ENCODE measurements at regions not wholly inside any gene's neighbourhood (a gene's known extent, or its start where the extent isn't known, plus 50 kb on each side); places are given as distances from the start of the nearest gene placed in this dataset.
"Not testable (repeated sequence)": the region's sequence is repeated elsewhere in the genome, so short reads cannot be mapped to it uniquely, and the experiment has no call there.

DNA sequence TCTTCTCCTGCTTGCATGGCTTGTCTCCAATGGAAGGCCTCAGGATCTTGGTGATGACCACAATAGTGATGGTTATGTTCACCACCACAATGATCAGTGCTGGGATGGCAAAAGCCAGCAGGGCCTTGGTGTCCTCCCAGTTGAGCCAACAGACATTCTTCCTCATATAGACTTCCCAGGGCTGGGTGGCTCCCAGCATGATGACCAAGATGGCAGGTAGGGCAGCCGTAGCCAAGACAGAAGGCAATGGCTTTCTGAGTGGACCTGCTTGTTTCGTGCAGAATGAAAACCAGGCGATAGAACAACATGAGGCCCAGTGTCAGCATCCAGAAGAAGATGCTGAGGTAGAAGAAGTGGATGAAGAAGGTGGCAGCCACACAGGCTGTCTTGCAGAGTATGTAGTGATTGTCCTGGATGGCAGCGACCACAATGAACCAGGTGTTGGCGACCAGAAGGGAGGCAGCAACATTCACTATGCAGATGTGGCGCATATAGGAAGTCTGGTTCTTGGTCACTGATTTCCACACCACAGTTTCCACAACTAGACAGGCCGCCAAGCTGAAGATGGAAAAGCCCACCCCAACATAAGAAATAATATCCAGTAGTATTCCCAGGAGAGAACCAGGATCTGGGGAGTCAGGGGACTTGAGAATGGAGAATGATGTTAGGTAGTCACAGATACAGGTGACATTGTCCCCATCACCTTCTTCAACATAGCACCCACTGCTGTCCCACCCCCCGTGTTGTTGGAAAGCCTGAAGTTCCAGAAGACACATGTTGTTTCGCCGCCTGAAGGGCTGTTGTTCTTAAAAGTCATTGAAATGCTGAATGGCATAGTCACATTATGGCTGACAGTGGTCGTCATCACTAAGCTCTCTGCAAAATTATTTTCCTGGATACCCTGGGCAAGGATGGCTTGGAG is 1671.4 kb downstream of the SPATA31A7 start:
- TF ChIP-seq, protein P1, sequence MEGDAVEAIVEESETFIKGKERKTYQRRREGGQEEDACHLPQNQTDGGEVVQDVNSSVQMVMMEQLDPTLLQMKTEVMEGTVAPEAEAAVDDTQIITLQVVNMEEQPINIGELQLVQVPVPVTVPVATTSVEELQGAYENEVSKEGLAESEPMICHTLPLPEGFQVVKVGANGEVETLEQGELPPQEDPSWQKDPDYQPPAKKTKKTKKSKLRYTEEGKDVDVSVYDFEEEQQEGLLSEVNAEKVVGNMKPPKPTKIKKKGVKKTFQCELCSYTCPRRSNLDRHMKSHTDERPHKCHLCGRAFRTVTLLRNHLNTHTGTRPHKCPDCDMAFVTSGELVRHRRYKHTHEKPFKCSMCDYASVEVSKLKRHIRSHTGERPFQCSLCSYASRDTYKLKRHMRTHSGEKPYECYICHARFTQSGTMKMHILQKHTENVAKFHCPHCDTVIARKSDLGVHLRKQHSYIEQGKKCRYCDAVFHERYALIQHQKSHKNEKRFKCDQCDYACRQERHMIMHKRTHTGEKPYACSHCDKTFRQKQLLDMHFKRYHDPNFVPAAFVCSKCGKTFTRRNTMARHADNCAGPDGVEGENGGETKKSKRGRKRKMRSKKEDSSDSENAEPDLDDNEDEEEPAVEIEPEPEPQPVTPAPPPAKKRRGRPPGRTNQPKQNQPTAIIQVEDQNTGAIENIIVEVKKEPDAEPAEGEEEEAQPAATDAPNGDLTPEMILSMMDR (conservative IDR thresholded peaks at IDR 0.05 in 1 of 2, IDR thresholded peaks at IDR 0.05 in 1 of 2; ENCODE audit: low read depth in 1 of 2, low read length in 2 of 2) = not testable (repeated sequence)
- not testable (repeated sequence) for TF ChIP-seq EZH2 (IDR thresholded peaks at IDR 0.05; ENCODE audit: low read length, missing control alignments)

Data from fibroblast of lung (primary cell).